ENCODE measurements at regions not wholly inside any gene's neighbourhood (a gene's known extent, or its start where the extent isn't known, plus 50 kb on each side); places are given as distances from the start of the nearest gene placed in this dataset.
"Not testable (repeated sequence)": the region's sequence is repeated elsewhere in the genome, so short reads cannot be mapped to it uniquely, and the experiment has no call there.

DNA sequence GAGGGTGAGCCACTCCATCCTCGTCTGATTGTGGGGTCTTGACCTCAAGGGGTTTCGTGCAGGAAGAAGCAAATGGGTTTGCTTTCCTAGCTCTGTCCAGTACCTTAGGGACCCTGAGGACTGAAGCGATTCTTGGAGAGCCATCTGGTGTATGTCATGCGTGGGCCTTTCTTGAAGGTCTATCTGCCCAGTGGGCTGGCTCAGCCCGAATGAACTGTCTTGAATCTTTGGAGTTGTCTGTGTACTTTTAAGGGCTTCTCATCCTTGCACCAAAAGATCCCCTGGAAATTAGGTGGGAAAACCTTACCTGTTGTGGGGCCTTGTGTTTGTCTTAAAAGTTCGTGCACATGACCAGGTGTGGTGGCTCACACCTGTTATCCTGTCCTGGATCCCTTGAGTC, 135.4 kb upstream of the ERV3-1 start:
- TF ChIP-seq, protein P1, sequence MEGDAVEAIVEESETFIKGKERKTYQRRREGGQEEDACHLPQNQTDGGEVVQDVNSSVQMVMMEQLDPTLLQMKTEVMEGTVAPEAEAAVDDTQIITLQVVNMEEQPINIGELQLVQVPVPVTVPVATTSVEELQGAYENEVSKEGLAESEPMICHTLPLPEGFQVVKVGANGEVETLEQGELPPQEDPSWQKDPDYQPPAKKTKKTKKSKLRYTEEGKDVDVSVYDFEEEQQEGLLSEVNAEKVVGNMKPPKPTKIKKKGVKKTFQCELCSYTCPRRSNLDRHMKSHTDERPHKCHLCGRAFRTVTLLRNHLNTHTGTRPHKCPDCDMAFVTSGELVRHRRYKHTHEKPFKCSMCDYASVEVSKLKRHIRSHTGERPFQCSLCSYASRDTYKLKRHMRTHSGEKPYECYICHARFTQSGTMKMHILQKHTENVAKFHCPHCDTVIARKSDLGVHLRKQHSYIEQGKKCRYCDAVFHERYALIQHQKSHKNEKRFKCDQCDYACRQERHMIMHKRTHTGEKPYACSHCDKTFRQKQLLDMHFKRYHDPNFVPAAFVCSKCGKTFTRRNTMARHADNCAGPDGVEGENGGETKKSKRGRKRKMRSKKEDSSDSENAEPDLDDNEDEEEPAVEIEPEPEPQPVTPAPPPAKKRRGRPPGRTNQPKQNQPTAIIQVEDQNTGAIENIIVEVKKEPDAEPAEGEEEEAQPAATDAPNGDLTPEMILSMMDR (IDR thresholded peaks at IDR 0.05; ENCODE audit: insufficient read depth, low read depth, low read length) = not testable (repeated sequence)
- not testable (repeated sequence) for TF ChIP-seq EZH2 (IDR thresholded peaks at IDR 0.05; ENCODE audit: insufficient read depth, low read length)
